SK-N-SH (cell line): ENCODE measurements at regions not wholly inside any gene's neighbourhood (a gene's known extent, or its start where the extent isn't known, plus 50 kb on each side); places are given as distances from the start of the nearest gene placed in this dataset.

Source experiments
- CTCF ChIA-PET: fragments of 300-600, 350-600 bp; formaldehyde crosslinking; extraction: SDS; loops from one replicate; lab custom pipeline; 2021; lab: Yijun Ruan, JAX
- POLR2A ChIA-PET: fragments of 350-600 bp; sonication (Branson Sonifier 250); formaldehyde crosslinking; extraction: SDS; loops from one replicate; lab custom pipeline; 2020; ENCODE audit warnings: antibody characterized with exemption, inconsistent platforms; lab: Yijun Ruan, JAX
- DNase-seq: peaks from one replicate; pipeline ENCODE4 v3.0.0; 2012
- H2AFZ ChIP-seq: fragments of 200-600 bp; sonication (generic); 2 replicates; pipeline ENCODE4 v1.8.1; 2016; ENCODE audit warnings: antibody characterized with exemption, mild to moderate bottlenecking, low read depth
- H3F3A ChIP-seq: fragments of 200-600 bp; sonication (generic); replicated peaks from 2 replicates; pipeline ENCODE3; 2016; ENCODE audit warnings: antibody characterized with exemption, mild to moderate bottlenecking; ENCODE audit not compliant: insufficient read depth
- H3K27ac ChIP-seq, 2 experiments: fragments of 200-500 bp in 1 of 2; fragments of 200-600 bp in 1 of 2; sonication (Bioruptor generic) in 1 of 2; sonication (generic), shearing (Covaris generic) in 1 of 2; 2 replicates each; pipeline versions ENCODE4 v1.5.1 to v1.6.1; 2014 to 2016; ENCODE audit warnings: low read depth in 2 of 2, inconsistent platforms in 1 of 2, low read length in 1 of 2, mild to moderate bottlenecking in 1 of 2, mixed read lengths in 1 of 2
- H3K27me3 ChIP-seq: fragments of 200-600 bp; sonication (generic), shearing (Covaris generic); 2 replicates; pipeline ENCODE4 v1.6.1; 2016; ENCODE audit warnings: mixed run types; ENCODE audit not compliant: insufficient read depth
- H3K36me3 ChIP-seq, 2 experiments: fragments of 200-500 bp in 1 of 2; fragments of 200-600 bp in 1 of 2; sonication (Bioruptor generic) in 1 of 2; sonication (generic) in 1 of 2; replicated peaks in 1 of 2; 2 replicates each; pipeline versions ENCODE3 to v1.5.1; 2014 to 2016; ENCODE audit warnings: low read length in 1 of 2, mild to moderate bottlenecking in 1 of 2; ENCODE audit not compliant: insufficient read depth in 2 of 2, control insufficient read depth in 1 of 2
- H3K4me1 ChIP-seq, 2 experiments: fragments of 200-500 bp in 1 of 2; fragments of 200-600 bp in 1 of 2; sonication (Bioruptor generic) in 1 of 2; sonication (generic), shearing (Covaris generic) in 1 of 2; 2 replicates each; pipeline versions ENCODE4 v1.5.1 to v1.6.1; 2014 to 2016; ENCODE audit warnings: low read depth in 1 of 2, low read length in 1 of 2, mixed run types in 1 of 2; ENCODE audit not compliant: insufficient read depth in 2 of 2, control insufficient read depth in 1 of 2
- H3K4me2 ChIP-seq: fragments of 200-600 bp; sonication (generic), shearing (Covaris generic); 2 replicates; pipeline ENCODE4 v1.6.1; 2017; ENCODE audit warnings: mixed run types
- H3K4me3 ChIP-seq, 2 experiments: fragments of 200-500 bp in 1 of 2; fragments of 200-600 bp in 1 of 2; sonication (Bioruptor generic) in 1 of 2; sonication (generic), shearing (Covaris generic) in 1 of 2; 2 replicates each; pipeline versions ENCODE4 v1.5.1 to v1.8.1; 2014 to 2016; ENCODE audit warnings: low read depth in 2 of 2, inconsistent platforms in 1 of 2, low read length in 1 of 2, mild to moderate bottlenecking in 1 of 2, mixed read lengths in 1 of 2, moderate library complexity in 1 of 2
- H3K79me2 ChIP-seq: fragments of 200-600 bp; sonication (generic); 2 replicates; pipeline ENCODE4 v1.8.1; 2017; ENCODE audit warnings: mild to moderate bottlenecking; ENCODE audit not compliant: insufficient read depth
- H3K9ac ChIP-seq: fragments of 200-600 bp; sonication (generic); 2 replicates; pipeline ENCODE4 v1.6.1; 2017; ENCODE audit warnings: mixed run types
- H3K9me2 ChIP-seq: fragments of 200-600 bp; sonication (generic); 2 replicates; pipeline ENCODE4 v1.6.1; 2017; ENCODE audit warnings: mixed run types
- H3K9me3 ChIP-seq: fragments of 200-600 bp; sonication (generic); 2 replicates; pipeline ENCODE4 v1.6.1; 2017; ENCODE audit warnings: mixed run types, mild to moderate bottlenecking, moderate library complexity
- H4K20me1 ChIP-seq: fragments of 200-600 bp; sonication (generic); 2 replicates; pipeline ENCODE4 v1.6.1; 2017; ENCODE audit warnings: mild to moderate bottlenecking, mixed run types; ENCODE audit not compliant: insufficient read depth
- CHD2 ChIP-seq: fragments of 150-350 bp; IDR thresholded peaks from 2 replicates; pipeline ENCODE4 v1.6.1; 2018; ENCODE audit warnings: low read length; ENCODE audit not compliant: partially characterized antibody
- CTCF ChIP-seq: fragments of 200-600 bp; sonication (generic); IDR thresholded peaks from 2 replicates; pipeline ENCODE4 v1.6.1; 2017; ENCODE audit warnings: antibody characterized with exemption, mild to moderate bottlenecking, moderate library complexity
- ELF1 ChIP-seq: IDR thresholded peaks from 2 replicates; pipeline ENCODE4 v1.4.0; 2012
- EP300 ChIP-seq, 2 experiments: IDR thresholded peaks; 2 replicates each; pipeline versions ENCODE4 v1.4.0 to v1.6.1; 2012; ENCODE audit warnings: borderline replicate concordance in 1 of 2, low read depth in 1 of 2, low read length in 1 of 2
- EZH2phosphoT487 ChIP-seq: fragments of 200-600 bp; sonication (generic); IDR thresholded peaks from 2 replicates; pipeline ENCODE4 v1.6.1; 2017; ENCODE audit warnings: low read depth, mixed run types, mild to moderate bottlenecking, antibody characterized with exemption, moderate library complexity, borderline replicate concordance
- FOSL2 ChIP-seq: IDR thresholded peaks from 2 replicates; pipeline ENCODE4 v1.4.0; 2012; ENCODE audit warnings: low read depth, mild to moderate bottlenecking, moderate library complexity, borderline replicate concordance
- FOXM1 ChIP-seq: IDR thresholded peaks from 2 replicates; pipeline ENCODE4 v1.4.0; 2012; ENCODE audit warnings: low read depth, mild to moderate bottlenecking
- GABPA ChIP-seq: IDR thresholded peaks from 2 replicates; pipeline ENCODE4 v1.4.0; 2012; ENCODE audit warnings: low read depth, mild to moderate bottlenecking
- MXI1 ChIP-seq: IDR thresholded peaks from 2 replicates; pipeline ENCODE4 v1.6.1; 2012; ENCODE audit warnings: mild to moderate bottlenecking, low read depth, low read length, improper control_type of control experiment
- NRF1 ChIP-seq: IDR thresholded peaks from 2 replicates; pipeline ENCODE4 v1.6.1; 2012; ENCODE audit warnings: low read depth, mild to moderate bottlenecking, low read length
- PBX3 ChIP-seq: IDR thresholded peaks from 2 replicates; pipeline ENCODE4; 2012
- POLR2AphosphoS5 ChIP-seq: IDR thresholded peaks from 2 replicates; pipeline ENCODE4 v1.6.1; 2012; ENCODE audit warnings: low read depth, low read length
- RAD21 ChIP-seq: IDR thresholded peaks from 2 replicates; pipeline ENCODE4 v1.6.1; 2012; ENCODE audit warnings: mild to moderate bottlenecking, low read length
- RXRA ChIP-seq: IDR thresholded peaks from 2 replicates; pipeline ENCODE4 v1.4.0; 2012; ENCODE audit warnings: low read depth, mild to moderate bottlenecking, borderline replicate concordance
- SIN3A ChIP-seq: IDR thresholded peaks from 2 replicates; pipeline ENCODE4 v1.6.1; 2012; ENCODE audit warnings: low read depth, mild to moderate bottlenecking, low read length, moderate library complexity, borderline replicate concordance
- SMC3 ChIP-seq: IDR thresholded peaks from 2 replicates; pipeline ENCODE4 v1.6.1; 2012; ENCODE audit warnings: low read depth, low read length, improper control_type of control experiment
- TAF1 ChIP-seq: IDR thresholded peaks from 2 replicates; pipeline ENCODE4 v1.6.1; 2012; ENCODE audit warnings: low read depth, mild to moderate bottlenecking, low read length, moderate library complexity, borderline replicate concordance
- TCF12 ChIP-seq: IDR thresholded peaks from 2 replicates; pipeline ENCODE4 v1.4.0; 2012
- USF1 ChIP-seq: IDR thresholded peaks from 2 replicates; pipeline ENCODE4 v1.4.0; 2012; ENCODE audit warnings: low read depth, borderline replicate concordance
- USF2 ChIP-seq: fragments of 150-350 bp; IDR thresholded peaks from 2 replicates; pipeline ENCODE4 v1.6.1; 2017; ENCODE audit warnings: antibody characterized with exemption, low read length, low read depth, borderline replicate concordance
- YY1 ChIP-seq: IDR thresholded peaks from 2 replicates; pipeline ENCODE4 v1.4.0; 2012; ENCODE audit warnings: low read depth, mild to moderate bottlenecking
- WGBS: methylation state at CpG from one replicate; pipeline ENCODE4 v1.1.6; 2017; ENCODE audit warnings: low lambda C conversion rate; 5-methylcytosine and 5-hydroxymethylcytosine counted together

GRCh38 chr16:17986991-17987390 lies 349.5 kb downstream of the NPIPA8 start:
- WGBS, result 65% methylated on average over 5 of the region's 5 CpGs
- Histone ChIP-seq H3K9me2 (no peaks in the 10 kb centered on the region), H4K20me1 (no peaks in the 10 kb centered on the region), H2AFZ (no peak overlapping the region), H3K36me3 (no peaks in the 10 kb centered on the region), H3K9ac (no peak overlapping the region), H3K27ac (no peak overlapping the region), H3K4me1 (peaks cover 0 to 4% of the 10 kb centered on the region in 2 experiments; a peak in 1 of 4 replicates), H3K79me2 (no peaks in the 10 kb centered on the region), H3F3A (no peaks in the 10 kb centered on the region)
- POLR2A ChIA-PET, result no interaction called here
- TF ChIP-seq EP300 (IDR thresholded peaks at IDR 0.05; ENCODE audit: borderline replicate concordance in 1 of 2, low read depth in 1 of 2, low read length in 1 of 2) (no peak), MXI1 (no peak), TAF1 (no peak), POLR2AphosphoS5 (no peak), FOSL2 (no peak), ELF1 (no peak), TCF12 (no peak), FOXM1 (no peak), RXRA (no peak), PBX3 (no peak), CHD2 (no peak)
- TF ChIP-seq, all 33 proteins: peak for 0
- no peak overlapping the region for H3K4me2 ChIP-seq
- no peaks in the 10 kb centered on the region for H3K9me3 ChIP-seq
- no peak for DNase-seq
- no peak overlapping the region for H3K4me3 ChIP-seq
- H3K27me3 ChIP-seq, result no peaks in the 10 kb centered on the region
- CTCF ChIA-PET, result interaction anchor here (2.5 kb wide), 1 partner anchor 12 kb away, joined by 9 read pairs; no protein-coding TSS in a partner anchor

GRCh38 chr16:17984810-17985209 lies 351.7 kb downstream of the NPIPA8 start:
- ChIA-PET CTCF (interaction anchor here (1.7 kb wide), 1 partner anchor 12 kb away, joined by 5 read pairs; no protein-coding TSS in a partner anchor), POLR2A (interaction anchor here (1.4 kb wide), 1 partner anchor 12 kb away, joined by 3 read pairs; no protein-coding TSS in a partner anchor)
- H3K79me2 ChIP-seq, result no peaks in the 10 kb centered on the region
- H3K27me3 ChIP-seq, result no peaks in the 10 kb centered on the region
- 57% methylated on average over 8 of the region's 8 CpGs for WGBS
- no peak overlapping the region for H3K4me3 ChIP-seq
- H3F3A ChIP-seq, result no peaks in the 10 kb centered on the region
- H3K9ac ChIP-seq, result no peak overlapping the region
- H3K27ac ChIP-seq, result no peak overlapping the region
- no peak overlapping the region for H3K4me2 ChIP-seq
- no peaks in the 10 kb centered on the region for H3K36me3 ChIP-seq
- no peaks in the 10 kb centered on the region for H4K20me1 ChIP-seq
- H2AFZ ChIP-seq, result no peak overlapping the region
- peaks cover 0 to 4% of the 10 kb centered on the region in 2 experiments; a peak in 1 of 4 replicates for H3K4me1 ChIP-seq
- no peak for DNase-seq
- H3K9me3 ChIP-seq, result no peaks in the 10 kb centered on the region
- H3K9me2 ChIP-seq, result no peaks in the 10 kb centered on the region
- TF ChIP-seq RXRA, result no peak
- TF ChIP-seq TCF12, result no peak
- no peak for TF ChIP-seq NRF1
- no peak for TF ChIP-seq RAD21
- no peak for TF ChIP-seq USF1
- no peak for TF ChIP-seq FOSL2
- no peak for TF ChIP-seq SIN3A
- TF ChIP-seq GABPA, result no peak
- TF ChIP-seq USF2, result no peak
- TF ChIP-seq SMC3, result no peak
- TF ChIP-seq PBX3, result no peak
- TF ChIP-seq YY1, result no peak
- TF ChIP-seq CTCF, result no peak
- no peak for TF ChIP-seq EZH2phosphoT487
- TF ChIP-seq CHD2, result no peak
- TF ChIP-seq ELF1, result no peak
